Motor neuron (in vitro differentiated cells): ENCODE measurements at regions not wholly inside any gene's neighbourhood (a gene's known extent, or its start where the extent isn't known, plus 50 kb on each side); places are given as distances from the start of the nearest gene placed in this dataset.

Source experiments
- ATAC-seq, 8 experiments: fragments of 200-7000 bp; cut with Tn5 transposase; replicated peaks in 6 of 8; 2 replicates each; pipeline ENCODE4 v1.8.0; 2021; ENCODE audit warnings: mild to moderate bottlenecking in 8 of 8, moderate library complexity in 8 of 8
- H3K27ac ChIP-seq, 2 donors: fragments of 250-450 bp; sonication (Bioruptor Pico); 2 replicates each; pipeline ENCODE4 v1.9.0; 2021; ENCODE audit warnings: antibody characterized with exemption in 2 of 2, mild to moderate bottlenecking in 2 of 2, moderate library complexity in 1 of 2
- H3K4me1 ChIP-seq, 2 donors: fragments of 250-450 bp; sonication (Bioruptor Pico); replicated peaks in 1 of 2; 2 replicates each; pipeline ENCODE4 v1.6.1; 2021; ENCODE audit warnings: antibody characterized with exemption in 2 of 2, mild to moderate bottlenecking in 2 of 2, moderate library complexity in 1 of 2
- H3K4me3 ChIP-seq, 5 donors: fragments of 250-450 bp; sonication (Bioruptor Pico); 2 replicates each; pipeline ENCODE4 v1.9.0; 2021; ENCODE audit warnings: antibody characterized with exemption in 5 of 5, mild to moderate bottlenecking in 5 of 5, moderate library complexity in 4 of 5
- WGBS, 10 experiments: fragments of 450-650 bp; shearing (Covaris generic); methylation state at CpG; one replicate each; pipeline ENCODE4 v1.0.0; 2022; 5-methylcytosine and 5-hydroxymethylcytosine counted together
- in situ Hi-C, 9 experiments: fragments of 400-800 bp; cut with MboI; loops; one replicate each; pipeline ENCODE4 v1.15.0; 2021; ENCODE audit warnings: low sequenced_read_pairs in 9 of 9, low pct_unique_long_range_greater_than_20kb in 2 of 9; ENCODE audit not compliant: unreplicated experiment in 9 of 9

DNA sequence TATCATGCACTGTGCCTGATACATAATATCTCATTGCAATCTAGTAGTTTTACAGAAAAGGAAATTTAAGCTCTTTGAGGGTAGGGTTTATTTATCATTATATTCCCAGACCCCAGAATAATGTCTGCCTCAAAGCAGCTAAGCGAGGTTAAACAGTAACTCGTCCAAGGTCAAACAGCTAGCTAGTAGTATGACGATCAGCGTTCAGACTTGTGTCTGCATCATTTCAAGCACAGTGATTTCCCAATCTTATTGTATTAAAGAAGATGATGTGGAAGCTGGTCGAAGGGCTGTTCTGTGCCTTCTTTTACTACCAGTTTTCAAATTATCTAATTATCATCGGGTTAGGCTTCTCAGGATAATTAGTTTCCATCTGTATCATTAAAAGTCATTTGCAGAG lies 55.1 kb upstream of the NFIB start:
- 73 to 100% (median 86%) methylated on average over 1 to 6 of the region's 6 CpGs; no CpG with 5 or more reads in 1 of the 10 experiments for WGBS, 10 experiments
- in situ Hi-C loops: loop anchor here in 4 of 9 experiments (25.0 kb wide), 1 partner anchor 932 kb away; no protein-coding TSS in a partner anchor
- Histone ChIP-seq H3K4me3 (no peak overlapping the region), H3K4me1 (peaks cover 3 to 8% of the 10 kb centered on the region in 2 donors), H3K27ac (no peak overlapping the region)
- no peak for ATAC-seq

DNA sequence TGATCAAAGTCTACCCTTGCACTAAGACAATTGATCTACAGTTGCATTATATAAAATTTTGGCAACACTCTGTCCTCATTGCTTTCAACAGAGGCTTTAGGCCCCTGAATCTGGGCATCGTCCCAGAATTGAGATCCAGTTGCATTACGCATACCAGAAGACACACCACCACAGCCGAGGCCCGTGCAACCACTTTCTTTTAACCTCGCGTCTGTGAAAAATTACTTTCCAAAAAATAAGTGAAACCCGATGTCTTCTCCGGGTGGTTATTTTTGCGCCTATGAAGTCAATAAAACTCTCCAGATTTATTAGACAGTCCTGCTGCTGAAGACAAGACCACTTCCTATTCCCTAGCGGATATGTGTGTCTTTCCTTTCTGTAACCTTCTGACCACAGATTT lies 52.1 kb upstream of the NFIB start:
- H3K4me3 ChIP-seq: no peak overlapping the region
- in situ Hi-C loops: loop anchor here in 4 of 9 experiments (25.0 kb wide), 1 partner anchor 929 kb away; no protein-coding TSS in a partner anchor
- peak in 3 of 8 experiments; percentile 61 to 94 (median 91) for ATAC-seq
- no peak overlapping the region for H3K27ac ChIP-seq
- H3K4me1 ChIP-seq: no peaks in the 10 kb centered on the region
- WGBS, 10 experiments: 5 to 98% (median 77%) methylated on average over 4 to 10 of the region's 10 CpGs

DNA sequence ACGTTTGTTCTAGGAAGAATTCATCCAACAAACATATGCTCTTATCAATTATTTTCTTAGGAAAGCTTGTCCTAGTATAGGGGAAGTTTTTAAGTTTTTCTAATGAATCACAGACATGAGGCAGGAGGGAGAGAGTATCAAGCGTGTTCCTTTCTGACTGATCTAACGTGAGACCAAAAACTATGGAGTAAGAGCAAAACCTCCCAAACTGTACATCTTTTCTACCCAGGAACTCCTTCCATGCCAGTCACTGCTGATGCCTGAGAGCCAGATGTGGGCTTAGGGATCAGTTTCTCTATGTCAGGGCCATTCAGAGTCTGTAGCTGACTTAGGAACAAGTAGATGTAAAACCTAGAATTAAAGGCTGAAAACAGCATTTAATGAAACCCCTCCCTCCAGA lies 51.7 kb upstream of the NFIB start:
- ATAC-seq: peak in 2 of 8 experiments; percentile 32 to 35
- no peak overlapping the region for H3K4me3 ChIP-seq
- in situ Hi-C loops: loop anchor here in 4 of 9 experiments (25.0 kb wide), 1 partner anchor 928 kb away; no protein-coding TSS in a partner anchor
- H3K4me1 ChIP-seq: no peaks in the 10 kb centered on the region
- 13 to 100% (median 60%) methylated on average over 1 to 3 of the region's 3 CpGs; no CpG with 5 or more reads in 1 of the 10 experiments for WGBS, 10 experiments
- no peak overlapping the region for H3K27ac ChIP-seq
